Skeletal muscle cell (primary cell): ENCODE measurements at regions not wholly inside any gene's neighbourhood (a gene's known extent, or its start where the extent isn't known, plus 50 kb on each side); places are given as distances from the start of the nearest gene placed in this dataset.
"Not testable (repeated sequence)": the region's sequence is repeated elsewhere in the genome, so short reads cannot be mapped to it uniquely, and the experiment has no call there.

Source experiments
- DNase-seq: peaks from one replicate; pipeline ENCODE4 v3.0.0-alpha.2; 2010; ENCODE audit warnings: low read depth
- H3K4me3 ChIP-seq: 2 replicates; pipeline ENCODE4 v1.5.1; 2011; ENCODE audit warnings: low read depth, mild to moderate bottlenecking, control low read depth, low read length, moderate library complexity

GRCh38 chr3:191927183-191927817, 466.3 kb downstream of the PYDC2 start:
- not testable (repeated sequence) for DNase-seq, H3K4me3 ChIP-seq

GRCh38 chr3:191927998-191928397, 467.0 kb downstream of the PYDC2 start:
- H3K4me3 ChIP-seq, DNase-seq: not testable (repeated sequence)

GRCh38 chr3:191944835-191945234, 483.9 kb downstream of the PYDC2 start:
- H3K4me3 ChIP-seq, result no peak overlapping the region
- DNase-seq, result no peak

- no peak for DNase-seq
- no peak overlapping the region for H3K4me3 ChIP-seq
Measured at GRCh38 chr3:191952186-191952585, 491.2 kb downstream of the PYDC2 start.

- H3K4me3 ChIP-seq, result no peak overlapping the region
Measured at GRCh38 chr3:191952609-191953008, 491.6 kb downstream of the PYDC2 start.

GRCh38 chr3:191958980-191959671, 498.2 kb downstream of the PYDC2 start:
- no peak overlapping the region for H3K4me3 ChIP-seq

More at GRCh38 chr3:191952609-191953008, 491.6 kb downstream of the PYDC2 start:
- no peak for DNase-seq

GRCh38 chr3:191959876-191960413, 499.0 kb downstream of the PYDC2 start:
- no peak overlapping the region for H3K4me3 ChIP-seq
- peak; percentile 6 for DNase-seq

More at GRCh38 chr3:191958980-191959671, 498.2 kb downstream of the PYDC2 start:
- DNase-seq, result no peak

GRCh38 chr3:191961022-191961421, 500.1 kb downstream of the PYDC2 start:
- H3K4me3 ChIP-seq, result no peak overlapping the region
- no peak for DNase-seq

- DNase-seq, result no peak
- no peak overlapping the region for H3K4me3 ChIP-seq
Measured at GRCh38 chr3:191961529-191961928, 500.6 kb downstream of the PYDC2 start.

GRCh38 chr3:191962324-191962723, 501.4 kb downstream of the PYDC2 start:
- no peak for DNase-seq
- no peak overlapping the region for H3K4me3 ChIP-seq

GRCh38 chr3:191963182-191963581, 502.2 kb downstream of the PYDC2 start:
- no peak for DNase-seq
- no peak overlapping the region for H3K4me3 ChIP-seq

GRCh38 chr3:191966556-191966955, 505.6 kb downstream of the PYDC2 start:
- no peak overlapping the region for H3K4me3 ChIP-seq
- no peak for DNase-seq

GRCh38 chr3:191968299-191968698, 507.3 kb downstream of the PYDC2 start:
- H3K4me3 ChIP-seq, result no peak overlapping the region
- DNase-seq, result no peak

- H3K4me3 ChIP-seq, result no peak overlapping the region
- DNase-seq, result no peak
Measured at GRCh38 chr3:191972714-191973398, 511.9 kb downstream of the PYDC2 start.

GRCh38 chr3:191973820-191974219, 512.9 kb downstream of the PYDC2 start:
- H3K4me3 ChIP-seq, result no peak overlapping the region
- DNase-seq, result no peak

- H3K4me3 ChIP-seq, result no peak overlapping the region
- DNase-seq, result no peak
Measured at GRCh38 chr3:191975936-191976335, 515.0 kb downstream of the PYDC2 start.

GRCh38 chr3:191980443-191980842, 519.5 kb downstream of the PYDC2 start:
- DNase-seq, result no peak
- H3K4me3 ChIP-seq, result no peak overlapping the region

- no peak overlapping the region for H3K4me3 ChIP-seq
- no peak for DNase-seq
Measured at GRCh38 chr3:191982481-191982880, 521.5 kb downstream of the PYDC2 start.

GRCh38 chr3:191985691-191986090, 524.7 kb downstream of the PYDC2 start:
- DNase-seq, result no peak
- H3K4me3 ChIP-seq, result no peak overlapping the region

GRCh38 chr3:191987831-191988350, 526.9 kb downstream of the PYDC2 start:
- DNase-seq, result no peak

More at GRCh38 chr3:191987831-191988350, 526.9 kb downstream of the PYDC2 start:
- H3K4me3 ChIP-seq, result no peak overlapping the region
